HepG2 (cell line): ENCODE measurements at regions not wholly inside any gene's neighbourhood (a gene's known extent, or its start where the extent isn't known, plus 50 kb on each side); places are given as distances from the start of the nearest gene placed in this dataset.

Source experiments
- ATAC-seq: fragments of 200-7000 bp; cut with Tn5 transposase; 3 replicates; pipeline ENCODE4 v1.9.1; 2020; ENCODE audit warnings: mild to moderate bottlenecking, moderate library complexity
- BruUV-seq: library from RNA; stranded (reverse); fragments of 400-500 nt; replicated peaks from 2 replicates; lab custom pipeline; 2021; lab: Mats Ljungman, UMichigan
- CTCF ChIA-PET: fragments of 300-600 bp; formaldehyde crosslinking; extraction: SDS; loops from one replicate; lab custom pipeline; 2021; ENCODE audit warnings: low total read pairs, inconsistent platforms, low intra/inter-chr PET ratio; lab: Yijun Ruan, JAX
- POLR2A ChIA-PET: fragments of 350-600 bp; sonication (Branson Sonifier 250); formaldehyde crosslinking; loops from one replicate; lab custom pipeline; 2020; ENCODE audit warnings: antibody characterized with exemption, inconsistent platforms; lab: Yijun Ruan, JAX
- DNase-seq: peaks from one replicate; pipeline ENCODE4 v3.0.0-alpha.2; 2015; ENCODE audit warnings: low spot score
- FAIRE-seq: peaks from 3 replicates; lab custom pipeline; 2011; peaks lifted over from hg19 to GRCh38; lab: Jason Lieb, UNC
- H2AFZ ChIP-seq: one replicate; pipeline ENCODE4 v1.6.1; 2011; ENCODE audit warnings: low read length, inconsistent platforms
- H3K27ac ChIP-seq: fragments of 300-600 bp; 3 replicates; pipeline ENCODE4 v1.8.0; 2011; ENCODE audit warnings: mixed run types, mild to moderate bottlenecking, mixed read lengths, low read length, inconsistent platforms; ENCODE audit not compliant: insufficient read depth; ENCODE audit errors: extremely low read length
- H3K27me3 ChIP-seq, 2 experiments: fragments of 200-600 bp in 1 of 2; 2 replicates in 1 of 2; 3 replicates in 1 of 2; pipeline versions ENCODE4 v1.6.0 to v1.8.0; 2011; ENCODE audit warnings: low read length in 2 of 2, mild to moderate bottlenecking in 2 of 2, moderate library complexity in 2 of 2, inconsistent platforms in 1 of 2; ENCODE audit not compliant: insufficient read depth in 2 of 2, control insufficient read depth in 1 of 2
- H3K36me3 ChIP-seq, 2 experiments: fragments of 200-600 bp in 1 of 2; replicated peaks in 1 of 2; 2 replicates in 1 of 2; 3 replicates in 1 of 2; pipeline versions ENCODE4 v1.5.1 to v1.8.0; 2011; ENCODE audit warnings: low read length in 2 of 2, inconsistent platforms in 1 of 2; ENCODE audit not compliant: insufficient read depth in 2 of 2, control insufficient read depth in 1 of 2
- H3K4me1 ChIP-seq: 2 replicates; pipeline ENCODE4 v1.5.1; 2012; ENCODE audit warnings: low read length, inconsistent platforms; ENCODE audit not compliant: insufficient read depth
- H3K4me2 ChIP-seq: 2 replicates; pipeline ENCODE4 v1.6.0; 2011; ENCODE audit warnings: low read depth, low read length, inconsistent platforms
- H3K4me3 ChIP-seq, 3 experiments: fragments of 200-600 bp in 1 of 3; sonication (generic), shearing (Covaris generic) in 1 of 3; replicated peaks in 1 of 3; 2 replicates each; pipeline ENCODE4 v1.5.1; 2011 to 2016; ENCODE audit warnings: low read length in 3 of 3, inconsistent platforms in 2 of 3, low read depth in 2 of 3, mild to moderate bottlenecking in 2 of 3, control low read depth in 1 of 3, mixed read lengths in 1 of 3; ENCODE audit not compliant: insufficient read depth in 1 of 3
- H3K79me2 ChIP-seq: one replicate; pipeline ENCODE4 v1.6.1; 2011; ENCODE audit warnings: low read length, inconsistent platforms; ENCODE audit not compliant: insufficient read depth
- H3K9ac ChIP-seq: 2 replicates; pipeline ENCODE4 v1.6.0; 2011; ENCODE audit warnings: mild to moderate bottlenecking, low read depth, low read length, inconsistent platforms; ENCODE audit not compliant: insufficient read depth
- H3K9me3 ChIP-seq: 2 replicates; pipeline ENCODE4 v1.5.1; 2012; ENCODE audit warnings: mild to moderate bottlenecking, low read length
- H4K20me1 ChIP-seq: 2 replicates; pipeline ENCODE4 v1.6.0; 2011; ENCODE audit warnings: inconsistent platforms, mild to moderate bottlenecking, low read length, moderate library complexity; ENCODE audit not compliant: insufficient read depth
- AGO1 ChIP-seq: fragments of 200-400 bp; formaldehyde crosslinking; IDR thresholded peaks from 2 replicates; pipeline ENCODE4 v1.6.1; 2017; ENCODE audit warnings: mild to moderate bottlenecking, low read depth, low read length, moderate library complexity; ENCODE audit not compliant: poor library complexity, severe bottlenecking
- ATF4 ChIP-seq, 2 experiments: fragments of 450-650 bp in 1 of 2; sonication (generic) in 1 of 2; formaldehyde crosslinking; IDR thresholded peaks; 2 replicates each; pipeline versions ENCODE4 v1.5.0 to v1.8.0; 2020 to 2022; ENCODE audit warnings: mild to moderate bottlenecking in 1 of 2, missing genetic modification reagents in 1 of 2
- GABPB1 ChIP-seq: IDR thresholded peaks from 2 replicates; pipeline ENCODE4 v1.6.1; 2016; ENCODE audit warnings: mild to moderate bottlenecking, missing genetic modification reagents, moderate library complexity, missing compliant biosample characterization
- HINFP ChIP-seq: sonication (generic); formaldehyde crosslinking; IDR thresholded peaks from 2 replicates; pipeline ENCODE4 v1.4.0; 2020; ENCODE audit warnings: low read depth, mild to moderate bottlenecking, missing genetic modification reagents
- NFIB ChIP-seq: sonication (generic); formaldehyde crosslinking; IDR thresholded peaks from 2 replicates; pipeline ENCODE4 v1.9.0; 2021; ENCODE audit warnings: missing genetic modification reagents, mild to moderate bottlenecking, borderline replicate concordance
- ZNF180 ChIP-seq: sonication (generic); formaldehyde crosslinking; IDR thresholded peaks from 2 replicates; pipeline ENCODE4 v1.4.0; 2020; ENCODE audit warnings: low read depth, missing genetic modification reagents, borderline replicate concordance
- ZNF678 ChIP-seq: sonication (generic); formaldehyde crosslinking; IDR thresholded peaks from 2 replicates; pipeline ENCODE4 v1.4.0; 2020; ENCODE audit warnings: mild to moderate bottlenecking, missing genetic modification reagents
- ZUFSP ChIP-seq: sonication (generic); formaldehyde crosslinking; IDR thresholded peaks from 2 replicates; pipeline ENCODE4 v1.9.0; 2021; ENCODE audit warnings: missing genetic modification reagents, mild to moderate bottlenecking, borderline replicate concordance
- WGBS: methylation state at CpG from one replicate; pipeline ENCODE4 v1.1.6; 2017; ENCODE audit warnings: low lambda C conversion rate; 5-methylcytosine and 5-hydroxymethylcytosine counted together
- in situ Hi-C: cut with HindIII; loops from 2 replicates; pipeline ENCODE4 v1.10.0; 2017; ENCODE audit warnings: low pct_unique_long_range_greater_than_20kb; ENCODE audit not compliant: extremely low pct_ligation_motif_present
- intact Hi-C: fragments of 100-400 bp; cut with micrococcal nuclease; formaldehyde crosslinking; loops from one replicate; pipeline ENCODE4 v1.10.0; 2022; ENCODE audit not compliant: unreplicated experiment

GRCh38 chr3:127489357-127489756, 101.2 kb downstream of the TPRA1 start:
- H3K79me2 ChIP-seq = no peaks in the 10 kb centered on the region
- DNase-seq = no peak
- TF ChIP-seq ATF4 (CRISPR knock-in tag; IDR thresholded peaks at IDR 0.05) (no peak), GABPB1 (CRISPR knock-in tag) (no peak), ZNF180 (CRISPR knock-in tag) (no peak), NFIB (CRISPR knock-in tag) (no peak), ZNF678 (CRISPR knock-in tag) (no peak), ZUFSP (CRISPR knock-in tag) (no peak), AGO1 (no peak), HINFP (CRISPR knock-in tag) (no peak)
- TF ChIP-seq, all 625 proteins: peak for 0
- Histone ChIP-seq H3K27me3 (peaks cover 0 to 11% of the 10 kb centered on the region in 2 experiments; a peak in 3 of 5 replicates), H3K4me1 (no peaks in the 10 kb centered on the region), H3K9ac (no peak overlapping the region), H2AFZ (no peak overlapping the region), H3K4me3 (no peak overlapping the region), H3K36me3 (no peaks in the 10 kb centered on the region), H4K20me1 (no peaks in the 10 kb centered on the region), H3K27ac (no peak overlapping the region), H3K4me2 (no peak overlapping the region), H3K9me3 (no peaks in the 10 kb centered on the region)
- CTCF ChIA-PET = no interaction called here
- POLR2A ChIA-PET = no interaction called here
- 21% methylated on average over 5 of the region's 5 CpGs for WGBS
- in situ Hi-C loops (no loop called here), intact Hi-C loops (no loop called here)
- no TSS peak for BruUV-seq
- no peak for ATAC-seq
- FAIRE-seq = no peak
